Liver (tissue), 8 donors: ENCODE measurements at regions not wholly inside any gene's neighbourhood (a gene's known extent, or its start where the extent isn't known, plus 50 kb on each side); places are given as distances from the start of the nearest gene placed in this dataset.
A peak's percentile ranks its signal among the peaks of the same experiment; 100 is the strongest.

Experiments used
- DNase-seq: peaks from one replicate; pipeline ENCODE4 v3.0.0-alpha.2; 2017; ENCODE audit warnings: low spot score
- H3K27ac ChIP-seq, 2 donors: one replicate each; pipeline ENCODE4 v1.7.0; 2013; ENCODE audit warnings: inconsistent platforms in 2 of 2, low read length in 2 of 2, control low read depth in 1 of 2, low read depth in 1 of 2, mild to moderate bottlenecking in 1 of 2
- H3K27me3 ChIP-seq, 4 donors: one replicate each; pipeline versions ENCODE4 v1.6.1 to v1.7.0; 2013; ENCODE audit warnings: low read length in 3 of 4, inconsistent platforms in 1 of 4, mild to moderate bottlenecking in 1 of 4, moderate library complexity in 1 of 4; ENCODE audit not compliant: control insufficient read depth in 4 of 4, insufficient read depth in 4 of 4
- H3K36me3 ChIP-seq, 4 donors: one replicate each; pipeline versions ENCODE4 v1.6.1 to v1.7.0; 2013; ENCODE audit warnings: low read length in 3 of 4, mild to moderate bottlenecking in 3 of 4, low read depth in 1 of 4, moderate library complexity in 1 of 4; ENCODE audit not compliant: control insufficient read depth in 4 of 4, insufficient read depth in 3 of 4
- H3K4me1 ChIP-seq, 4 donors: one replicate each; pipeline versions ENCODE4 v1.6.1 to v1.7.0; 2013; ENCODE audit warnings: low read length in 3 of 4, mild to moderate bottlenecking in 3 of 4, moderate library complexity in 1 of 4; ENCODE audit not compliant: control insufficient read depth in 4 of 4, insufficient read depth in 4 of 4
- H3K4me3 ChIP-seq, 3 donors: one replicate each; pipeline versions ENCODE4 v1.6.1 to v1.7.0; 2013; ENCODE audit warnings: low read length in 3 of 3, control low read depth in 1 of 3, low read depth in 1 of 3, mild to moderate bottlenecking in 1 of 3
- H3K9ac ChIP-seq, 2 donors: one replicate each; pipeline ENCODE4 v1.7.0; 2013; ENCODE audit warnings: low read length in 2 of 2, mild to moderate bottlenecking in 2 of 2, moderate library complexity in 2 of 2, control low read depth in 1 of 2, low read depth in 1 of 2
- H3K9me3 ChIP-seq, 4 donors: one replicate each; pipeline versions ENCODE4 v1.6.1 to v1.7.0; 2013; ENCODE audit warnings: low read length in 3 of 4; ENCODE audit not compliant: control insufficient read depth in 4 of 4
- ATF3 ChIP-seq: IDR thresholded peaks from 2 replicates; pipeline ENCODE4 v1.6.1; 2016; ENCODE audit warnings: antibody characterized with exemption
- CTCF ChIP-seq: fragments of 150-350 bp; IDR thresholded peaks from 2 replicates; pipeline ENCODE4 v1.5.1; 2017; ENCODE audit warnings: improper control_type of control experiment, low read depth, low read length; ENCODE audit not compliant: missing input control
- EGR1 ChIP-seq, 2 donors: IDR thresholded peaks; 2 replicates each; pipeline ENCODE4 v1.6.1; 2016 to 2018; ENCODE audit warnings: antibody characterized with exemption in 2 of 2, low read depth in 2 of 2
- FOXA1 ChIP-seq: IDR thresholded peaks from 2 replicates; pipeline ENCODE4 v1.6.1; 2016; ENCODE audit warnings: antibody characterized with exemption
- FOXA2 ChIP-seq: IDR thresholded peaks from 2 replicates; pipeline ENCODE4 v1.6.1; 2016; ENCODE audit warnings: antibody characterized with exemption
- GABPA ChIP-seq, 2 donors: IDR thresholded peaks in 1 of 2; conservative IDR thresholded peaks in 1 of 2; 2 replicates each; pipeline ENCODE4 v1.6.1; 2016; ENCODE audit warnings: antibody characterized with exemption in 2 of 2, mild to moderate bottlenecking in 1 of 2, moderate library complexity in 1 of 2
- HNF4A ChIP-seq, 2 donors: conservative IDR thresholded peaks; 2 replicates each; pipeline ENCODE4 v1.6.1; 2016; ENCODE audit warnings: antibody characterized with exemption in 2 of 2, mild to moderate bottlenecking in 2 of 2
- HNF4G ChIP-seq: IDR thresholded peaks from 2 replicates; pipeline ENCODE4 v1.6.1; 2016; ENCODE audit warnings: antibody characterized with exemption
- MAX ChIP-seq: IDR thresholded peaks from 2 replicates; pipeline ENCODE4 v1.6.1; 2016; ENCODE audit warnings: antibody characterized with exemption
- NR2F2 ChIP-seq: IDR thresholded peaks from 2 replicates; pipeline ENCODE4 v1.6.1; 2016; ENCODE audit warnings: antibody characterized with exemption
- RAD21 ChIP-seq, 2 donors: IDR thresholded peaks; 2 replicates each; pipeline ENCODE4 v1.6.1; 2016; ENCODE audit warnings: antibody characterized with exemption in 2 of 2, mild to moderate bottlenecking in 2 of 2
- REST ChIP-seq: IDR thresholded peaks from 2 replicates; pipeline ENCODE4 v1.6.1; 2016; ENCODE audit warnings: antibody characterized with exemption, mild to moderate bottlenecking
- RXRA ChIP-seq, 2 donors: IDR thresholded peaks; 2 replicates each; pipeline ENCODE4 v1.6.1; 2017 to 2018; ENCODE audit warnings: antibody characterized with exemption in 2 of 2, mild to moderate bottlenecking in 1 of 2
- TAF1 ChIP-seq: conservative IDR thresholded peaks from 2 replicates; pipeline ENCODE4 v1.6.1; 2016; ENCODE audit warnings: antibody characterized with exemption, mild to moderate bottlenecking
- YY1 ChIP-seq: IDR thresholded peaks from 2 replicates; pipeline ENCODE4 v1.6.1; 2016; ENCODE audit warnings: antibody characterized with exemption, mild to moderate bottlenecking
- ZBTB33 ChIP-seq: IDR thresholded peaks from 2 replicates; pipeline ENCODE4 v1.6.1; 2016; ENCODE audit warnings: antibody characterized with exemption
- WGBS: extraction: QIAGEN DNeasy Blood & Tissue Kit; methylation state at CpG from one replicate; pipeline ENCODE4 v1.1.7; 2013; 5-methylcytosine and 5-hydroxymethylcytosine counted together
- donor health status: healthy.
- donor health status: healthy.
- donor health status: healthy.
- donor health status: healthy.
- donor health status: healthy.

- Histone ChIP-seq H3K9me3 (no peaks in the 10 kb centered on the region), H3K4me3 (no peak overlapping the region), H3K9ac (no peak overlapping the region), H3K27ac (no peak overlapping the region), H3K4me1 (peaks cover 0 to 3% (median 0%) of the 10 kb centered on the region in 4 donors), H3K36me3 (no peaks in the 10 kb centered on the region), H3K27me3 (peaks cover 0 to 3% (median 0%) of the 10 kb centered on the region in 4 donors)
- DNase-seq: no peak
- TF ChIP-seq RXRA (IDR thresholded peaks at IDR 0.05) (no peak), EGR1 (IDR thresholded peaks at IDR 0.05; ENCODE audit: low read depth in 2 of 2) (no peak), FOXA2 (no peak), REST (no peak), ATF3 (no peak), CTCF (peak; percentile 47), RAD21 (IDR thresholded peaks at IDR 0.05) (peak; percentile 30 to 37), MAX (no peak), FOXA1 (no peak), YY1 (no peak), HNF4G (no peak), HNF4A (conservative IDR thresholded peaks at IDR 0.05) (no peak), ZBTB33 (no peak), NR2F2 (no peak), GABPA (IDR thresholded peaks at IDR 0.05 in 1 of 2, conservative IDR thresholded peaks at IDR 0.05 in 1 of 2) (no peak)
- 19% methylated on average over 3 of the region's 3 CpGs for WGBS
Measured at GRCh38 chr6:97437087-97437486, 154.1 kb upstream of the MMS22L start.

GRCh38 chr6:97438011-97438671 is 155.1 kb upstream of the MMS22L start:
- no peak overlapping the region for H3K9ac ChIP-seq
- WGBS: 72% methylated on average over 4 of the region's 4 CpGs
- no peaks in the 10 kb centered on the region for H3K36me3 ChIP-seq
- H3K27ac ChIP-seq: no peak overlapping the region
- DNase-seq: no peak
- H3K4me1 ChIP-seq: peaks cover 0 to 3% (median 0%) of the 10 kb centered on the region in 4 donors
- no peak overlapping the region for H3K4me3 ChIP-seq
- peaks cover 0 to 3% (median 0%) of the 10 kb centered on the region in 4 donors for H3K27me3 ChIP-seq
- no peaks in the 10 kb centered on the region for H3K9me3 ChIP-seq
- no peak for TF ChIP-seq NR2F2
- TF ChIP-seq REST: no peak
- no peak for TF ChIP-seq ZBTB33
- TF ChIP-seq HNF4G: no peak
- TF ChIP-seq TAF1: no peak
- no peak for TF ChIP-seq YY1
- TF ChIP-seq ATF3: no peak
- no peak for TF ChIP-seq EGR1 (IDR thresholded peaks at IDR 0.05; ENCODE audit: low read depth in 2 of 2)
- TF ChIP-seq MAX: no peak
